Common myeloid progenitor, CD34-positive (primary cell): ENCODE measurements at regions not wholly inside any gene's neighbourhood (a gene's known extent, or its start where the extent isn't known, plus 50 kb on each side); places are given as distances from the start of the nearest gene placed in this dataset.

Experiments
- CTCF ChIA-PET: fragments of 350-600 bp; sonication (Branson Sonifier 250); formaldehyde crosslinking; loops from one replicate; lab custom pipeline; 2021; ENCODE audit warnings: antibody characterized with exemption; lab: Charles Lee
- POLR2A ChIA-PET: fragments of 350-600 bp; sonication (Branson Sonifier 250); formaldehyde crosslinking; loops from one replicate; lab custom pipeline; 2021; ENCODE audit warnings: antibody characterized with exemption; lab: Charles Lee
- DNase-seq, 3 donors: peaks; one replicate each; pipeline versions ENCODE4 v3.0.0 to v3.0.0-alpha.2; 2013
- H3K27ac ChIP-seq, 2 experiments: 1 replicate in 1 of 2; 2 replicates in 1 of 2; pipeline ENCODE4 v1.7.0; 2013; ENCODE audit warnings: inconsistent platforms in 2 of 2, low read length in 2 of 2, mild to moderate bottlenecking in 2 of 2, low read depth in 1 of 2, moderate library complexity in 1 of 2; ENCODE audit not compliant: severe bottlenecking in 2 of 2, insufficient read depth in 1 of 2, poor library complexity in 1 of 2
- H3K27me3 ChIP-seq, 5 experiments: replicated peaks in 2 of 5; 1 replicate in 3 of 5; 2 replicates in 2 of 5; pipeline versions ENCODE4 v1.6.1 to v1.7.0; 2013; ENCODE audit warnings: low read length in 4 of 5, mild to moderate bottlenecking in 2 of 5, moderate library complexity in 2 of 5, inconsistent platforms in 1 of 5; ENCODE audit not compliant: insufficient read depth in 5 of 5, control insufficient read depth in 4 of 5
- H3K36me3 ChIP-seq, 4 experiments: 1 replicate in 2 of 4; 2 replicates in 2 of 4; pipeline versions ENCODE4 v1.6.1 to v1.7.0; 2013; ENCODE audit warnings: low read length in 3 of 4, control low read depth in 1 of 4, mild to moderate bottlenecking in 1 of 4; ENCODE audit not compliant: control insufficient read depth in 4 of 4, insufficient read depth in 4 of 4
- H3K4me1 ChIP-seq, 4 experiments: 1 replicate in 3 of 4; 2 replicates in 1 of 4; pipeline versions ENCODE4 v1.6.1 to v1.7.1; 2013; ENCODE audit warnings: low read length in 3 of 4, mild to moderate bottlenecking in 3 of 4, control low read depth in 1 of 4, inconsistent platforms in 1 of 4, moderate library complexity in 1 of 4; ENCODE audit not compliant: control insufficient read depth in 4 of 4, insufficient read depth in 4 of 4; ENCODE audit errors: control extremely low read depth in 1 of 4
- H3K4me3 ChIP-seq, 7 experiments: 1 replicate in 4 of 7; 2 replicates in 3 of 7; pipeline versions ENCODE4 v1.5.1 to v1.7.0; 2013; ENCODE audit warnings: mild to moderate bottlenecking in 7 of 7, low read length in 6 of 7, moderate library complexity in 6 of 7, inconsistent platforms in 2 of 7, low read depth in 2 of 7, control low read depth in 1 of 7; ENCODE audit not compliant: insufficient read depth in 4 of 7, control insufficient read depth in 1 of 7; ENCODE audit errors: extremely low read depth in 1 of 7
- H3K9me3 ChIP-seq, 5 experiments: 1 replicate in 4 of 5; 2 replicates in 1 of 5; pipeline versions ENCODE4 v1.6.1 to v1.7.1; 2013; ENCODE audit warnings: low read length in 4 of 5, mild to moderate bottlenecking in 2 of 5, inconsistent platforms in 1 of 5, low read depth in 1 of 5, moderate library complexity in 1 of 5; ENCODE audit not compliant: control insufficient read depth in 4 of 5, insufficient read depth in 2 of 5; ENCODE audit errors: control extremely low read depth in 1 of 5
- WGBS: methylation state at CpG from one replicate; pipeline ENCODE4 v1.1.5; 2013; ENCODE audit not compliant: insufficient coverage; 5-methylcytosine and 5-hydroxymethylcytosine counted together

- Histone ChIP-seq H3K9me3 (peaks cover 0 to 6% (median 0%) of the 10 kb centered on the region in 5 experiments), H3K27me3 (no peaks in the 10 kb centered on the region), H3K4me1 (peaks cover 4 to 26% (median 15%) of the 10 kb centered on the region in 4 experiments), H3K4me3 (no peak overlapping the region), H3K36me3 (peaks cover 0 to 2% (median 0%) of the 10 kb centered on the region in 4 experiments), H3K27ac (no peak overlapping the region)
- 95% methylated on average over 7 of the region's 9 CpGs for WGBS
- DNase-seq = no peak
- ChIA-PET POLR2A (no interaction called here), CTCF (interaction anchor here (1.0 kb wide), 1 partner anchor 124 kb away, joined by 3 read pairs; no protein-coding TSS in a partner anchor)
Measured at GRCh38 chr6:156562636-156563035, 214.5 kb upstream of the ARID1B start.

GRCh38 chr6:156562019-156562418 is 215.2 kb upstream of the ARID1B start:
- peaks cover 0 to 2% (median 0%) of the 10 kb centered on the region in 4 experiments for H3K36me3 ChIP-seq
- WGBS = 99% methylated on average over 10 of the region's 13 CpGs
- no peak for DNase-seq
- ChIA-PET CTCF (no interaction called here), POLR2A (no interaction called here)
- no peak overlapping the region for H3K27ac ChIP-seq
- H3K4me3 ChIP-seq = no peak overlapping the region
- H3K27me3 ChIP-seq = no peaks in the 10 kb centered on the region
- peaks cover 8 to 30% (median 21%) of the 10 kb centered on the region in 4 experiments for H3K4me1 ChIP-seq
- H3K9me3 ChIP-seq = peaks cover 0 to 6% (median 0%) of the 10 kb centered on the region in 5 experiments

- CTCF ChIA-PET = no interaction called here
- peaks cover 0 to 6% (median 0%) of the 10 kb centered on the region in 5 experiments for H3K9me3 ChIP-seq
- peaks cover 0 to 2% (median 0%) of the 10 kb centered on the region in 4 experiments for H3K36me3 ChIP-seq
- no peak overlapping the region for H3K4me3 ChIP-seq
- H3K27ac ChIP-seq = no peak overlapping the region
- POLR2A ChIA-PET = no interaction called here
- peak in 2 of 3 donors; percentile 32 to 41 for DNase-seq
- H3K27me3 ChIP-seq = no peaks in the 10 kb centered on the region
- H3K4me1 ChIP-seq = peaks cover 8 to 43% (median 28%) of the 10 kb centered on the region in 4 experiments
Measured at GRCh38 chr6:156560476-156560875, 216.7 kb upstream of the ARID1B start.

- Histone ChIP-seq H3K4me1 (peaks cover 10 to 55% (median 32%) of the 10 kb centered on the region in 4 experiments), H3K27me3 (no peaks in the 10 kb centered on the region), H3K36me3 (peaks cover 0 to 2% (median 0%) of the 10 kb centered on the region in 4 experiments), H3K4me3 (no peak overlapping the region), H3K27ac (peak overlapping the region in 1 of 2 experiments; percentile 23), H3K9me3 (peaks cover 0 to 6% (median 0%) of the 10 kb centered on the region in 5 experiments)
- WGBS = 97% methylated on average over 4 of the region's 4 CpGs
- POLR2A ChIA-PET = no interaction called here
- CTCF ChIA-PET = interaction anchor here (1.2 kb wide), 1 partner anchor 29 kb away, joined by 3 read pairs; no protein-coding TSS in a partner anchor
- DNase-seq = no peak
Measured at GRCh38 chr6:156559162-156559690, 218.0 kb upstream of the ARID1B start.

GRCh38 chr6:156557911-156558259 is 219.3 kb upstream of the ARID1B start:
- ChIA-PET CTCF (interaction anchor here (0.9 kb wide), 1 partner anchor 44 kb away, joined by 3 read pairs; no protein-coding TSS in a partner anchor), POLR2A (no interaction called here)
- peaks cover 0 to 2% (median 0%) of the 10 kb centered on the region in 4 experiments for H3K36me3 ChIP-seq
- no peaks in the 10 kb centered on the region for H3K27me3 ChIP-seq
- H3K4me1 ChIP-seq = peaks cover 13 to 57% (median 36%) of the 10 kb centered on the region in 4 experiments
- peaks cover 0 to 6% (median 0%) of the 10 kb centered on the region in 5 experiments for H3K9me3 ChIP-seq
- no peak for DNase-seq
- peak overlapping the region; percentile 71 to 81 for H3K27ac ChIP-seq
- peak overlapping the region in 5 of 7 experiments; percentile 16 to 55 (median 40) for H3K4me3 ChIP-seq
- no CpG with 5 or more reads among the region's 1 CpG for WGBS

GRCh38 chr6:156557251-156557910 is 219.8 kb upstream of the ARID1B start:
- DNase-seq = peak; percentile 89 to 99 (median 98)
- POLR2A ChIA-PET = interaction anchor here (1.0 kb wide), 1 partner anchor 220 kb away, joined by 3 read pairs; the partner anchor contains the start of gene ARID1B
- H3K36me3 ChIP-seq = peaks cover 0 to 2% (median 0%) of the 10 kb centered on the region in 4 experiments
- CTCF ChIA-PET = interaction anchor here (0.9 kb wide), 1 partner anchor 43 kb away, joined by 3 read pairs; no protein-coding TSS in a partner anchor
- peak overlapping the region in 5 of 7 experiments; percentile 16 to 55 (median 40) for H3K4me3 ChIP-seq
- 2% methylated on average over 8 of the region's 11 CpGs for WGBS
- H3K27ac ChIP-seq = peak overlapping the region; percentile 71 to 81
- H3K9me3 ChIP-seq = peaks cover 0 to 6% (median 0%) of the 10 kb centered on the region in 5 experiments
- H3K4me1 ChIP-seq = peaks cover 13 to 57% (median 36%) of the 10 kb centered on the region in 4 experiments
- H3K27me3 ChIP-seq = no peaks in the 10 kb centered on the region
